PC-3 (cell line): ENCODE measurements at regions not wholly inside any gene's neighbourhood (a gene's known extent, or its start where the extent isn't known, plus 50 kb on each side); places are given as distances from the start of the nearest gene placed in this dataset.

Experiments used
- ATAC-seq: fragments of 200-7000 bp; cut with Tn5 transposase; 2 replicates; pipeline ENCODE4 v1.9.1; 2020; ENCODE audit warnings: mild to moderate bottlenecking, moderate library complexity
- BruUV-seq: library from RNA; stranded (reverse); fragments of 400-500 nt; replicated peaks from 2 replicates; lab custom pipeline; 2021; lab: Mats Ljungman, UMichigan
- CTCF ChIA-PET: fragments of 300-600 bp; sonication (Branson Sonifier 250); formaldehyde crosslinking; loops from one replicate; lab custom pipeline; 2022; ENCODE audit warnings: antibody characterized with exemption; lab: Charles Lee
- POLR2A ChIA-PET: fragments of 300-600 bp; sonication (Branson Sonifier 250); formaldehyde crosslinking; loops from one replicate; lab custom pipeline; 2022; ENCODE audit warnings: antibody characterized with exemption; ENCODE audit not compliant: unreplicated experiment; lab: Charles Lee
- DNase-seq: peaks from one replicate; pipeline ENCODE4 v3.0.0-alpha.2; 2015
- H2AFZ ChIP-seq: fragments of 300-600 bp; sonication (generic); 2 replicates; pipeline ENCODE4 v1.6.0; 2016; ENCODE audit warnings: antibody characterized with exemption, low read length
- H3F3A ChIP-seq: fragments of 300-600 bp; sonication (generic); one replicate; pipeline ENCODE4 v1.6.0; 2017; ENCODE audit warnings: antibody characterized with exemption, low read length, control low read depth, mild to moderate bottlenecking; ENCODE audit not compliant: unreplicated experiment
- H3K27ac ChIP-seq: fragments of 300-600 bp; sonication (generic); 2 replicates; pipeline ENCODE4 v1.5.1; 2016; ENCODE audit warnings: mild to moderate bottlenecking, low read length
- H3K27me3 ChIP-seq: fragments of 300-600 bp; sonication (generic); 2 replicates; pipeline ENCODE4 v1.6.1; 2016; ENCODE audit warnings: low read length, mixed read lengths
- H3K36me3 ChIP-seq: fragments of 300-600 bp; sonication (generic); 2 replicates; pipeline ENCODE4 v1.6.1; 2016; ENCODE audit warnings: low read depth, mixed run types, low read length, mixed read lengths
- H3K4me1 ChIP-seq: fragments of 300-600 bp; sonication (generic); 2 replicates; pipeline ENCODE4 v1.5.1; 2016; ENCODE audit warnings: low read length; ENCODE audit not compliant: insufficient read depth
- H3K4me2 ChIP-seq: fragments of 300-600 bp; sonication (generic); 2 replicates; pipeline ENCODE4 v1.6.0; 2016; ENCODE audit warnings: low read length
- H3K4me3 ChIP-seq: fragments of 300-600 bp; sonication (generic); 2 replicates; pipeline ENCODE4 v1.5.1; 2016; ENCODE audit warnings: mild to moderate bottlenecking, low read length, mixed read lengths
- H3K79me2 ChIP-seq: fragments of 300-600 bp; sonication (generic); 2 replicates; pipeline ENCODE4 v1.6.1; 2017; ENCODE audit warnings: low read length, mixed read lengths
- H3K9ac ChIP-seq: fragments of 300-600 bp; sonication (generic); 2 replicates; pipeline ENCODE4 v1.6.0; 2016; ENCODE audit warnings: mild to moderate bottlenecking, low read length
- H3K9me2 ChIP-seq: fragments of 300-600 bp; sonication (generic); replicated peaks from 2 replicates; pipeline ENCODE4 v1.6.1; 2016; ENCODE audit warnings: mixed run types, low read length, mixed read lengths
- H3K9me3 ChIP-seq: fragments of 300-600 bp; sonication (generic); 2 replicates; pipeline ENCODE4 v1.6.1; 2016; ENCODE audit warnings: low read length, mixed read lengths
- H4K20me1 ChIP-seq: fragments of 300-600 bp; sonication (generic); 2 replicates; pipeline ENCODE4 v1.6.1; 2016; ENCODE audit warnings: low read length, mixed read lengths
- CTCF ChIP-seq: fragments of 300-600 bp; sonication (generic); conservative IDR thresholded peaks from 2 replicates; pipeline ENCODE4 v1.5.1; 2017; ENCODE audit warnings: antibody characterized with exemption, low read depth, mild to moderate bottlenecking, low read length
- EZH2 ChIP-seq: fragments of 300-600 bp; sonication (generic); IDR thresholded peaks from one replicate; pipeline ENCODE4 v1.6.1; 2017; ENCODE audit warnings: antibody characterized with exemption, mild to moderate bottlenecking, low read length; ENCODE audit not compliant: unreplicated experiment
- EZH2phosphoT487 ChIP-seq: fragments of 300-600 bp; sonication (generic); IDR thresholded peaks from 2 replicates; pipeline ENCODE4 v1.6.1; 2018; ENCODE audit warnings: mild to moderate bottlenecking, antibody characterized with exemption, low read length, borderline replicate concordance
- intact Hi-C: fragments of 100-400 bp; cut with micrococcal nuclease; formaldehyde crosslinking; loops from 2 replicates; pipeline ENCODE4 v1.9.0; 2023

DNA sequence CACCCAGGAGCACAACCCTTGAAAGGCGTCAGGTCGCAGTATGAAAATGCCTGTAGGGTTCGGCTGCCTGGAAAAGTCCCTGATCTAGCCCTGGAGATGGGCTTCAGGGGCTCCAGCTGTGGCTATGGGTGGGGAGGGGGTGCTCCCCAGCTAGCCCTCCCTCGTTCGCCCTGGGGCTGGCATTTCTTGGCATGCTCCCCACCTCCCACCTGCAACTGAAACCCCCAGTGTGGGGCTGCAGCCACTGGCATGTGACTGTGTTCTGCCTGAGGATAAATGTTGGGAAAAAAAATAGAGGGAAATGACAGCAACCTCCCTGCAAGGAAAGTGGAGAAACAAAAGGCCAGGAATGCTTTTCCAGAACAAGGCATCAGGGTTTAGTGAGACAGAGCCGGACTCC is 109.2 kb downstream of the COPS8 start:
- no peak overlapping the region for H3K27ac ChIP-seq
- DNase-seq = no peak

DNA sequence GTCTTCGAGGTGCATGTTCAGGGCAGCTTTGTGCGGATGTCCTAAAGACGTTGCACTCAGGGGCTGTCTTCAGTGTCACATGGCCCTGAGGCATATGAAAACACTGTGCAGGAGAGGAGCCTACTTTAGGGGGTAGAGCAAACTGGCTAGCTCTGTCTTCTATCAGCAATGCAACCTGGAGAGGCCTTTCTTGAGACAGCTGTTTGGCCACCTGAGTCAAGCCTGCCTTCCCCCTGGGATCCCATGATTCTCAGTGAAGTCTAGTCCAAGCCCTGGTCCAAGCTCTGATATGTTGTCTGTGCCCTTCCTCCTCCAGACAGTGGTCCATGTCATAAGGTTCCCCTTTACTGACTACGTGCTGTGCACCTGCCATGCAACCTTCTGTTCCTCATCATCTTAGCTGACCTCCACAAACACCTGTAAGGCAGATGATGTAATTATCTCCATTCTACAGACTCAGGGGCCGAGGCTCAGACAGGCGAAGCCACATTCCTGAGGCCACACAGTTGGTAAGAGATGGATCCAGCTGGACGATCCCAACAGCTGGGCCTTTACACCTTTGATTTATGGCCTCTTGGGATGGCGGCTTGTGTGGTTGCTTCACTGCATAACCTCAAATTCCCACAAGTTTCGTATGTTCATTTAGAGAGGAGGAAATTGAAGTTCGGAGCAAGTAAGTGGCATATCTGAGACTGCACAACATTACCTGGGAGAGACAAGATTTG is 109.9 kb downstream of the COPS8 start:
- TF ChIP-seq CTCF (no peak), EZH2phosphoT487 (no peak), EZH2 (no peak)
- ATAC-seq = no peak
- H3K4me2 ChIP-seq = no peak overlapping the region
- intact Hi-C loops = no loop called here
- H2AFZ ChIP-seq = no peak overlapping the region
- H3K27me3 ChIP-seq = no peaks in the 10 kb centered on the region
- CTCF ChIA-PET = no interaction called here
- BruUV-seq = no TSS peak
- H4K20me1 ChIP-seq = no peaks in the 10 kb centered on the region
- peaks cover 37% of the 10 kb centered on the region for H3K4me1 ChIP-seq
- H3K36me3 ChIP-seq = no peaks in the 10 kb centered on the region
- no peak overlapping the region for H3K27ac ChIP-seq
- H3K9me3 ChIP-seq = no peaks in the 10 kb centered on the region
- no peaks in the 10 kb centered on the region for H3K79me2 ChIP-seq
- H3K9ac ChIP-seq = no peak overlapping the region
- no peak for DNase-seq
- POLR2A ChIA-PET = no interaction called here
- H3K9me2 ChIP-seq = no peaks in the 10 kb centered on the region
- H3K4me3 ChIP-seq = no peak overlapping the region
- no peaks in the 10 kb centered on the region for H3F3A ChIP-seq

More for the DNA sequence above, 109.2 kb downstream of the COPS8 start:
- Histone ChIP-seq H3K79me2 (no peaks in the 10 kb centered on the region), H3K9me3 (no peaks in the 10 kb centered on the region), H3K4me2 (no peak overlapping the region), H3F3A (no peaks in the 10 kb centered on the region), H3K9ac (no peak overlapping the region), H3K4me1 (peaks cover 37% of the 10 kb centered on the region), H3K9me2 (no peaks in the 10 kb centered on the region), H2AFZ (no peak overlapping the region), H4K20me1 (no peaks in the 10 kb centered on the region), H3K36me3 (no peaks in the 10 kb centered on the region), H3K4me3 (no peak overlapping the region), H3K27me3 (no peaks in the 10 kb centered on the region)
- CTCF ChIA-PET = no interaction called here
- POLR2A ChIA-PET = no interaction called here
- TF ChIP-seq EZH2phosphoT487 (no peak), CTCF (no peak), EZH2 (no peak)
- BruUV-seq = no TSS peak
- intact Hi-C loops = no loop called here
- no peak for ATAC-seq

- ChIA-PET CTCF (interaction anchor here (0.6 kb wide), 1 partner anchor 949 kb away, joined by 4 read pairs; no protein-coding TSS in a partner anchor), POLR2A (no interaction called here)
- intact Hi-C loops = no loop called here
- DNase-seq = no peak
- no TSS peak for BruUV-seq
- H3K4me3 ChIP-seq = no peak overlapping the region
- no peaks in the 10 kb centered on the region for H3K27me3 ChIP-seq
- H3K9ac ChIP-seq = no peak overlapping the region
- H3F3A ChIP-seq = no peaks in the 10 kb centered on the region
- H3K9me3 ChIP-seq = no peaks in the 10 kb centered on the region
- no peaks in the 10 kb centered on the region for H4K20me1 ChIP-seq
- no peaks in the 10 kb centered on the region for H3K36me3 ChIP-seq
- H3K9me2 ChIP-seq = no peaks in the 10 kb centered on the region
- H3K79me2 ChIP-seq = no peaks in the 10 kb centered on the region
- H2AFZ ChIP-seq = no peak overlapping the region
- peaks cover 41% of the 10 kb centered on the region for H3K4me1 ChIP-seq
- no peak for TF ChIP-seq EZH2phosphoT487
- no peak for TF ChIP-seq EZH2
- TF ChIP-seq CTCF = no peak
- ATAC-seq = no peak
- peak overlapping the region; percentile 47 for H3K27ac ChIP-seq
- H3K4me2 ChIP-seq = peak overlapping the region; percentile 50
Observed at GRCh38 chr2:237196409-237196808, 110.7 kb downstream of the COPS8 start.
